PC-9 (cell line): ENCODE measurements at regions not wholly inside any gene's neighbourhood (a gene's known extent, or its start where the extent isn't known, plus 50 kb on each side); places are given as distances from the start of the nearest gene placed in this dataset.

ENCODE experiments used
- EZH2 ChIP-seq: fragments of 200-600 bp; sonication (generic); IDR thresholded peaks from 2 replicates; pipeline ENCODE4 v1.8.0; 2017; ENCODE audit warnings: antibody characterized with exemption, low read depth
- TF ChIP-seq, protein P1 (sequence below): fragments of 200-600 bp; sonication (generic); conservative IDR thresholded peaks from 2 replicates; pipeline ENCODE4 v1.6.1; 2017; ENCODE audit warnings: mixed run types, antibody characterized with exemption, mild to moderate bottlenecking, moderate library complexity

GRCh38 chr6:122214605-122215318 is 184.7 kb upstream of the HSF2 start:
- TF ChIP-seq, protein P1, sequence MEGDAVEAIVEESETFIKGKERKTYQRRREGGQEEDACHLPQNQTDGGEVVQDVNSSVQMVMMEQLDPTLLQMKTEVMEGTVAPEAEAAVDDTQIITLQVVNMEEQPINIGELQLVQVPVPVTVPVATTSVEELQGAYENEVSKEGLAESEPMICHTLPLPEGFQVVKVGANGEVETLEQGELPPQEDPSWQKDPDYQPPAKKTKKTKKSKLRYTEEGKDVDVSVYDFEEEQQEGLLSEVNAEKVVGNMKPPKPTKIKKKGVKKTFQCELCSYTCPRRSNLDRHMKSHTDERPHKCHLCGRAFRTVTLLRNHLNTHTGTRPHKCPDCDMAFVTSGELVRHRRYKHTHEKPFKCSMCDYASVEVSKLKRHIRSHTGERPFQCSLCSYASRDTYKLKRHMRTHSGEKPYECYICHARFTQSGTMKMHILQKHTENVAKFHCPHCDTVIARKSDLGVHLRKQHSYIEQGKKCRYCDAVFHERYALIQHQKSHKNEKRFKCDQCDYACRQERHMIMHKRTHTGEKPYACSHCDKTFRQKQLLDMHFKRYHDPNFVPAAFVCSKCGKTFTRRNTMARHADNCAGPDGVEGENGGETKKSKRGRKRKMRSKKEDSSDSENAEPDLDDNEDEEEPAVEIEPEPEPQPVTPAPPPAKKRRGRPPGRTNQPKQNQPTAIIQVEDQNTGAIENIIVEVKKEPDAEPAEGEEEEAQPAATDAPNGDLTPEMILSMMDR, result no peak
- no peak for TF ChIP-seq EZH2
